ENCODE measurements at regions not wholly inside any gene's neighbourhood (a gene's known extent, or its start where the extent isn't known, plus 50 kb on each side); places are given as distances from the start of the nearest gene placed in this dataset.
"Not testable (repeated sequence)": the region's sequence is repeated elsewhere in the genome, so short reads cannot be mapped to it uniquely, and the experiment has no call there.

- in situ Hi-C loops (cut with HindIII; ENCODE audit: low pct_unique_long_range_greater_than_20kb, low sequenced_read_pairs): no loop called here
- no peak for DNase-seq (ENCODE audit: low read depth)
These were observed 413.6 kb upstream of the TCF4 start for GRCh38 chr18:56001576-56001975.

GRCh38 chr18:56000041-56000440, 412.0 kb upstream of the TCF4 start:
- in situ Hi-C loops (cut with HindIII; ENCODE audit: low pct_unique_long_range_greater_than_20kb, low sequenced_read_pairs): no loop called here
- no peak for DNase-seq (ENCODE audit: low read depth)

- in situ Hi-C loops (cut with HindIII; ENCODE audit: low pct_unique_long_range_greater_than_20kb, low sequenced_read_pairs): no loop called here
These were observed 411.6 kb upstream of the TCF4 start for GRCh38 chr18:55999641-56000040.

DNA sequence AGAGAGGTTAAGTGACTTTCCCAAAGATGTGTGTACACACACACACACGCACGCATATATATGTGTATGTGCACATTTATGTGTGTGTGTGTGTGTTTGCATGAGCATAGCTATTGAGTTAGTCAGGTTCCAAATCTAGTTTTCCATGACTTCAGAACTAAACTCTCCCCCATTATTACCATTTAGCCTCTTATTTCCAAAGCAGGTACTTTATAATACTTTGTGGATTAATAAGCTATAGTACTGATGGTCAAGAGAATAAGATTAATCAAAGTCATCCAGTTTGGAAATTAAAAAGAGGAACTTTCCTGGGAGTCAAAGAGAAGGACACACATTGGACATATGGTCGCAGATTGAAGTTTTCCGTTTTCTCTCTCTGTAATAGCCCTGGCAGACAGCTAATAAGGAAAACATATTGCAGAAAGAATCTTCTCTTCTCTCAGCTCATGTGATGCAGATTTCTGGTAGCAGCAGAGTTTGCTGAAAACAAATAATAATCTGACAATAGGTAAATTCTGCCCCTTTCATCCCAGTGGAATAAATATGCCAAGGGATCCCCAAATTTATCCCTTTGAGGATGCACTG, 410.9 kb upstream of the TCF4 start:
- DNase-seq (ENCODE audit: low read depth): no peak
- in situ Hi-C loops (cut with HindIII; ENCODE audit: low pct_unique_long_range_greater_than_20kb, low sequenced_read_pairs): no loop called here

More at GRCh38 chr18:55999641-56000040, 411.6 kb upstream of the TCF4 start:
- no peak for DNase-seq (ENCODE audit: low read depth)

DNA sequence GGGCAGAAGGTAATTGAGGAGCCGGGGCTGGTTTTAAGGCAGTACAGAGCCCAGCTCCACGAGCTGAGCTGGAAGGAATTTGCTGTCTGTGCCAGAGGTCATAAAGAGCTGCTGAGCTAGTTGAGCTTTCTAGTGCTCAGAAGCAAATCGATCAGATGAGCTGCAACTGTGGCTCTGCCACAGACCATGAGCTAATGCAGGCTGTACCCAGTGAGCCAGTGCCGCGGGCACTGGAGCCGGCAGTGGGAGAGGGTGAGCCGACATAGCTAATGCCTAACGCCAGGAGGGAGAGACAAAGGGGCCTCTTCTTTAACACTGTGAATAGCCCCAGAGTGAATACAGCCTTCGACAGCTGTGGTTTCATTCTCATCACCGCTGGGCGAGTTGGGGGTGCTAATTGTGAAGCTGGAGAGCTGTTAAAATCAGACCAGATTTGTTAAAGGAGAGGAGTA, 410.1 kb upstream of the TCF4 start:
- DNase-seq (ENCODE audit: low read depth): no peak
- in situ Hi-C loops (cut with HindIII; ENCODE audit: low pct_unique_long_range_greater_than_20kb, low sequenced_read_pairs): no loop called here

DNA sequence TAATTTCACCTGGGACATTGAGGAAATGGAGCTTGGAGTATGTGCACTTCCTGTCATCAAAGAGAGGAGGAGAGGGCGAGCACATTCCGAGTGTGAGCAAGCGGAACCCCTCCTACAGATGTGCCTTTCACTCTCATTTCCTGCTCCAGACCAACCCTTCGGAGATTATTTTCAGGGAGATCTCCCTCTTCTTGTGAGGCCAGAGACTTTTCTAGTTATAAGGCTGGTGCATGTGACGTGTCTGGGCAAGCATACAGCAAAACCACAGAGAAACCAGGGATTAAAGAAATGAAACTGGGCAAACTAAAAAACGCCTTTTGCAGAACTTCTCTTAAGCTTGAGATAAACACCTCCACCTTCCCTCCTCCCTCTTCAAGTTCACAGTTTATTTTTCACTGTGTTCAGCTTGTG, 409.2 kb upstream of the TCF4 start:
- DNase-seq (ENCODE audit: low read depth): no peak
- in situ Hi-C loops (cut with HindIII; ENCODE audit: low pct_unique_long_range_greater_than_20kb, low sequenced_read_pairs): no loop called here

DNA sequence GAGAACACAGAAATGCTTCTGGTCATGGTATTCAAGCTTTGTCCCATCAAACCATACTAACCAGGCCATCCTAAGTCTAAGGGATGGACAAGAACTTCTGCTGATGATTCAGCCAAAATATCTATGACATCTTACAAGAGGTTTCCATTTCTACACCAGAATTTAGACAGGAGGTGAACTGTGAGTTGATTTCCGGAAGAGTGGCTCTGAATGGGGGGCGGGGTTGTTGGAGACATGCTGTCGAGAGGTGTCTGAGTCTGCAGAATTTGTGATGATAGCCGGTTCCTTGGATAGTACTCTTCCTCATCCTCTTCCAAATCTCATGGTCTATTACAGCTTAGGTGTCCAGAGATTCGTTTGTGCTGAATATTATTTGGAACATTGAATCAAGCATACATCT, 408.7 kb upstream of the TCF4 start:
- DNase-seq (ENCODE audit: low read depth): no peak
- in situ Hi-C loops (cut with HindIII; ENCODE audit: low pct_unique_long_range_greater_than_20kb, low sequenced_read_pairs): no loop called here

GRCh38 chr18:55990186-55990585, 402.2 kb upstream of the TCF4 start:
- in situ Hi-C loops (cut with HindIII; ENCODE audit: low pct_unique_long_range_greater_than_20kb, low sequenced_read_pairs): no loop called here

GRCh38 chr18:55988537-55988936, 400.5 kb upstream of the TCF4 start:
- DNase-seq (ENCODE audit: low read depth): no peak
- in situ Hi-C loops (cut with HindIII; ENCODE audit: low pct_unique_long_range_greater_than_20kb, low sequenced_read_pairs): no loop called here

More at GRCh38 chr18:55990186-55990585, 402.2 kb upstream of the TCF4 start:
- no peak for DNase-seq (ENCODE audit: low read depth)

DNA sequence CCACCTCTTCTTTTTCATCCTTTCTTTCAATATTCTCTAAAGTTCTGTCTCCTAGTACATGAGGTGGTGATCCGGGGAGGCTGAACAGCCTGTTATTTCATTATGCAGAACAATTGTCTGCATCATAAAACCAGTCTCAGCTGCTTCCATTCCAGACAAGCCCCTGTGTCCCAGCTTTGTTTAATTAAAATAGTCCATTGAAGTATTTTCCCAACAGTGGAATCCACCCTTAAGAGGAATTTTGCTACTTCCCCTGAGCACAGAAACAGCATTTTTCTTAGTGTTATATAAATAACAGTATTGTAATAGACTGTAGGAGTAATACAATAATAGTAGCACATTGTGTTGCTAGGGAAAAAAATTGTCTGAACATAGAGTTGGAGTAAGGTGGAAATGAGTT, 395.4 kb upstream of the TCF4 start:
- no peak for DNase-seq (ENCODE audit: low read depth)

DNA sequence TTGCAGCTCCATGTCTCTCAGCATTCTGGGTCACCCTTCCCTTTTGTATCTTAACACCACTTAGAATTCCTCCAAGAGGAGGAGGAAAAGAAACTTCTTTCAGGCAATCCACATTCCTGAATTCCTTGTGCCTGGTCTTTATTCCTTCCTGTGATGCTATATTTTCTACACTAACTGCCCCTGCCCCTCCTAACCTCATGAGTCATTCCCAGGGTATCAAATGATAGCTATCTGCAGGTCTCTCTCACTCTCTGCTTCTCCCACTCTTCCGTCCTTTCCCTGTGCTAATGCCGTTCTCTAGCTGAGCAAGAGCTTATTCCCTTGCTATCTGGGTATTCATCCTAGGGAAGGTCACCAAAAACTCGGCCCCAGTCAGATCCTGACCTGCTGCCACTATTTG, 395.0 kb upstream of the TCF4 start:
- in situ Hi-C loops (cut with HindIII; ENCODE audit: low pct_unique_long_range_greater_than_20kb, low sequenced_read_pairs): no loop called here
- DNase-seq (ENCODE audit: low read depth): no peak

More for the DNA sequence above, 395.4 kb upstream of the TCF4 start:
- in situ Hi-C loops (cut with HindIII; ENCODE audit: low pct_unique_long_range_greater_than_20kb, low sequenced_read_pairs): no loop called here

DNA sequence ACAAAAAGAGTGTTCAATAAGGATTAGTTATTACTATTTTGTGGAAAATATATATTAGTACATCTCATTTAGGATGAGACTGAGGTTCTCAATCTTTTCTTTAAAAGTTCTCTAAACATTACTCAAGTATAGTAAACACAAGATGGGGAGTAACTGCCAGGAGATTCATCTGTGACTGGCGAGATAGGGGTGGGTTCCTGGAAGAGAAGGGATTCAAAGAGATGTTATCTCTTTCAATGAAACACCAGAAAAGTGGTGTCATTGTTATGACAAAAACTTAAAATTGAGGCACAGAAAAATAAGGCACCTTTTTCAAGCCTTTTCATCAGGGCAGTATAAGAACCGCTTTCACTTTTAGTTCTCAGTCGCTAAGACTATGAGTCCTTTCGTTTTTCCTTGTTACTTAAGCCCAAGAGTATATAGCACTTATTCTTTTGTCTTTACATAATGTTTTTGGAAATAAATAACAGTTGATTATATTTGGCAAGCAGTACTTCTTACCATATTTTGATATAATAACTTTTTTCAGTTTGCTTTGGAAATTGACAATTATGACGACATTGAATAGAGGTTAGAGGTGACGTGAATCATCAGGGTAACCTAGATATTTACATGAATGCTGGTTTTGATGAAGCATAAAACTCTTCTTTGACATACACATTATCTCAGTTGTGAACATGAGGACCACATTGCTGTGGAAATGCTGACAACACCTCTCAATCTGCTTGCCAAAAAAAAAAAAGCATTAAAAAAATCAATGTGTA, 393.9 kb upstream of the TCF4 start:
- no peak for DNase-seq (ENCODE audit: low read depth)
- in situ Hi-C loops (cut with HindIII; ENCODE audit: low pct_unique_long_range_greater_than_20kb, low sequenced_read_pairs): no loop called here

DNA sequence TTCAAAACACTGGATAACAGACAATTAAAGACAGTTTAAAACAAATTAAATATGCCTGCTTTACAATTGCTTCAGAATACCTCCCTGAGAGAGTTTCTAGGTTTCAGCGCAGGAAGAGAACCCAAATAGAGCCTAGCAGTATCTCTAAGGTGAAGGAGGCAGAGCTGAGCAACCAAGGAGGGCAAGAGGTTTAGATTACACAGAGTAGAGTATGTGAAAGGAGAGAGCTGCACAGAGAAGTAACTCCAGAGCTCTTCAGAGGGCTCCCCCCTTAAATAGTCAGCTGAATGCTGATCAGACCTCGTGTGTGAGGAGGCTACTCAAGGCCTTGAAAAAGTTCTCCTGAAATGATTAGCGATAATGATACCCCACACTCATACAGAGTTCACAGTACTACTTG, 386.5 kb upstream of the TCF4 start:
- DNase-seq (ENCODE audit: low read depth): no peak
- in situ Hi-C loops (cut with HindIII; ENCODE audit: low pct_unique_long_range_greater_than_20kb, low sequenced_read_pairs): no loop called here

- in situ Hi-C loops (cut with HindIII; ENCODE audit: low pct_unique_long_range_greater_than_20kb, low sequenced_read_pairs): no loop called here
- no peak for DNase-seq (ENCODE audit: low read depth)
These were observed 380.6 kb upstream of the TCF4 start for GRCh38 chr18:55968550-55968949.

DNA sequence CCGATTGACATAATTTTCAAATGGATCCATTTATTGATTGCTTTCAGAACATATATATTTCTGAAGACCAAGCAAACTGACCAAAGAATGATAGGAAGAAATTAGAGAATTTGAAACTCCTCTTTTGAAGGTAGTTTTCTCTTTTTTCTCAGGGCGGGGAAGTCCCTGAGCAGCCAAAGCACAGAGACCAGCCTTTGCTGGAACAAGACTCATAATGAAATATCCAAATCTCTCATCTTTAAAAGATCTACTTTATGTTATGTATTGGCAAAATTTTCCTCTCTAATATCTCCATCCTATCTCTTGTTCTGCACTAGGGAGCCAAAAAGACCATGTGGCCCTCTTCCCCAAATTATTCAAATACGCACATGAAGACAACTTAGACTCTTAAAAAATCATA, 379.0 kb upstream of the TCF4 start:
- no peak for DNase-seq (ENCODE audit: low read depth)
- in situ Hi-C loops (cut with HindIII; ENCODE audit: low pct_unique_long_range_greater_than_20kb, low sequenced_read_pairs): no loop called here

- in situ Hi-C loops (cut with HindIII; ENCODE audit: low pct_unique_long_range_greater_than_20kb, low sequenced_read_pairs): no loop called here
These were observed 376.2 kb upstream of the TCF4 start for GRCh38 chr18:55964171-55964570.

GRCh38 chr18:55953326-55953725, 365.3 kb upstream of the TCF4 start:
- DNase-seq (ENCODE audit: low read depth): no peak
- in situ Hi-C loops (cut with HindIII; ENCODE audit: low pct_unique_long_range_greater_than_20kb, low sequenced_read_pairs): no loop called here

More at GRCh38 chr18:55964171-55964570, 376.2 kb upstream of the TCF4 start:
- DNase-seq (ENCODE audit: low read depth): no peak

DNA sequence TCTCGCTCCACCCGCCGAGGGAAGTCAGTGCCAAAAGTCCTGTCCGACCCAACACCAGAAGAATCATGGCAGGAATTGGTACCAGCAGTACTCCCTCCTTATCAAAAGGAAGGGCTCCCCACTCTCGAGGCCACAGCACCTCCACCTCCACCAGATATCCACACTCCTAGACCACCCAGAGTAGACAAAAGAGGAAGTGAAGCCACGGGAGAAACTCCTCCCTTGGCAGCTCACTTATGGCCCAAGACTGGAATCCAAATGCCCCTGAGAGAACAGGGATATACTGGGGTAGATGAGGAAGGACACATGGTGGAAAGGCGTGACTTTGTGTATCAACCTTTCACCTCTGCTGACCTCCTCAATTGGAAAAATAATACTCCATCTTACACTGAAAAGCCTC, 363.7 kb upstream of the TCF4 start:
- in situ Hi-C loops (cut with HindIII; ENCODE audit: low pct_unique_long_range_greater_than_20kb, low sequenced_read_pairs); DNase-seq (ENCODE audit: low read depth): not testable (repeated sequence)

DNA sequence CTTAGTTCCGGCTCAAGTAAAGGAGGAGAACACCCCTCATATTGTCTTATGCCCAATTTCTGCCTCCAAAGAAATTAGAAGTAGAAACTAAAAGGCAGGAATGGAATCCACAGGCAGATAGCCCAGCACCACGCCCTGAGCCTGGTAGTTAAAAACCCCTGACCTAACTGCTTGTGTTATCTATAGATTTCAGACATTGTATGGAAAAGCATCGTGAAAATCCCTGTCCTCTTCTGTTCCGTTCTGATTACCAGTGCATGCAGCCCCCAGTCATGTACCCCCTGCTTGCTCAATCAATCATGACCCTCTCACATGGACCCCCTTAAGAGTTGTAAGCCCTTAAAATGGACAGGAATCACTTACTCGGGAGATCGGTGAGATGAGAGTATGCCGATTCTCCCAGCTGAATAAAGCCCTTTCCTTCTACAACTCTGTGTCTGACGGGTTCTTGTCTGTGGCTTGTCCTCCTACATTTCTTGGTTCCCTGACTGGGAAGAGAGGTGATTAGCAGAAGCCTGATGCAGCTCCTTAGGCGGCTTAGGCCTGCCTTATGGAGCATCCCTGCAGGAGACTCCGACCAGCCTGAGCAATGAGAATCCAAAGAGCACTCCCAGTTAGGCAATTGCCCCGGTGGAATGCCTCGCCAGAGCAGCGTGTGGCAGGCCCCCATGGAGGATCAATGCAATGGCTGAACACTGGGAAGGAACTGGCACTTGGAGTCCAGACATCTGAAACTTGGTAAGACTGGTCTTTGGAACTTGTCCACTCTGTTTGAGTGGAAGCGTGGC, 362.6 kb upstream of the TCF4 start:
- DNase-seq (ENCODE audit: low read depth): no peak
- in situ Hi-C loops (cut with HindIII; ENCODE audit: low pct_unique_long_range_greater_than_20kb, low sequenced_read_pairs): no loop called here
